ENCODE measurements at regions not wholly inside any gene's neighbourhood (a gene's known extent, or its start where the extent isn't known, plus 50 kb on each side); places are given as distances from the start of the nearest gene placed in this dataset.

- TF ChIP-seq, protein P1, sequence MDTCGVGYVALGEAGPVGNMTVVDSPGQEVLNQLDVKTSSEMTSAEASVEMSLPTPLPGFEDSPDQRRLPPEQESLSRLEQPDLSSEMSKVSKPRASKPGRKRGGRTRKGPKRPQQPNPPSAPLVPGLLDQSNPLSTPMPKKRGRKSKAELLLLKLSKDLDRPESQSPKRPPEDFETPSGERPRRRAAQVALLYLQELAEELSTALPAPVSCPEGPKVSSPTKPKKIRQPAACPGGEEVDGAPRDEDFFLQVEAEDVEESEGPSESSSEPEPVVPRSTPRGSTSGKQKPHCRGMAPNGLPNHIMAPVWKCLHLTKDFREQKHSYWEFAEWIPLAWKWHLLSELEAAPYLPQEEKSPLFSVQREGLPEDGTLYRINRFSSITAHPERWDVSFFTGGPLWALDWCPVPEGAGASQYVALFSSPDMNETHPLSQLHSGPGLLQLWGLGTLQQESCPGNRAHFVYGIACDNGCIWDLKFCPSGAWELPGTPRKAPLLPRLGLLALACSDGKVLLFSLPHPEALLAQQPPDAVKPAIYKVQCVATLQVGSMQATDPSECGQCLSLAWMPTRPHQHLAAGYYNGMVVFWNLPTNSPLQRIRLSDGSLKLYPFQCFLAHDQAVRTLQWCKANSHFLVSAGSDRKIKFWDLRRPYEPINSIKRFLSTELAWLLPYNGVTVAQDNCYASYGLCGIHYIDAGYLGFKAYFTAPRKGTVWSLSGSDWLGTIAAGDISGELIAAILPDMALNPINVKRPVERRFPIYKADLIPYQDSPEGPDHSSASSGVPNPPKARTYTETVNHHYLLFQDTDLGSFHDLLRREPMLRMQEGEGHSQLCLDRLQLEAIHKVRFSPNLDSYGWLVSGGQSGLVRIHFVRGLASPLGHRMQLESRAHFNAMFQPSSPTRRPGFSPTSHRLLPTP (IDR thresholded peaks at IDR 0.05; ENCODE audit: borderline replicate concordance, extremely low read depth, insufficient read length) = no peak
These were observed 437.9 kb downstream of the CSNK1G3 start (continued) for GRCh38 chr5:123949807-123950340.

- no peaks in the 10 kb centered on the region for H3K36me3 ChIP-seq (ENCODE audit: control insufficient read depth, insufficient read depth, low read length)
- CTCF ChIA-PET (ENCODE audit: low intra/inter-chr PET ratio) = no interaction called here
- no peaks in the 10 kb centered on the region for H3K4me1 ChIP-seq (replicated peaks in 1 of 2; ENCODE audit: control insufficient read depth in 2 of 2, insufficient read depth in 2 of 2, low read length in 2 of 2)
- no peaks in the 10 kb centered on the region for H3K9me1 ChIP-seq (ENCODE audit: control insufficient read depth, insufficient read depth, low read length)
- no peak for DNase-seq (ENCODE audit: extremely low read depth in 1 of 4, low spot score in 3 of 4)
- WGBS (ENCODE audit: insufficient coverage, low coverage, missing lambda C conversion rate) = under 1% methylated on average over 28 of the region's 32 CpGs
- TF ChIP-seq L3MBTL2 (IDR thresholded peaks at IDR 0.05) = no peak
- no peak for TF ChIP-seq CBX2 (IDR thresholded peaks at IDR 0.05; ENCODE audit: insufficient read depth, low read length, poor library complexity, severe bottlenecking)
- no peak for TF ChIP-seq CREB3 (tag; conservative IDR thresholded peaks at IDR 0.05; ENCODE audit: low read depth)
- no peaks in the 10 kb centered on the region for H3K27me3 ChIP-seq (ENCODE audit: control insufficient read depth in 2 of 2, insufficient read depth in 2 of 2, low read length in 2 of 2)
- ATAC-seq = no peak
- H3K27ac ChIP-seq (ENCODE audit: extremely low read depth, low read depth, low read length) = no peak overlapping the region
- no peak overlapping the region for H2AFZ ChIP-seq (ENCODE audit: low read depth, low read length)
- no peaks in the 10 kb centered on the region for H4K20me1 ChIP-seq (replicated peaks; ENCODE audit: control insufficient read depth, insufficient read depth, low read length)
- no peak overlapping the region for H3K4me2 ChIP-seq (ENCODE audit: insufficient read depth, low read length)
- no peak overlapping the region for H3K9ac ChIP-seq (ENCODE audit: insufficient read depth in 1 of 2, low read depth in 2 of 2, low read length in 2 of 2)
- FAIRE-seq = no peak
- no peak overlapping the region for H3K4me3 ChIP-seq
- intact Hi-C loops (cut with micrococcal nuclease) (no loop called here), in situ Hi-C loops (cut with MboI) (no loop called here)
- BruUV-seq (replicated peaks) = no TSS peak
- POLR2A ChIA-PET = no interaction called here
- no peaks in the 10 kb centered on the region for H3K9me3 ChIP-seq (replicated peaks; ENCODE audit: control insufficient read depth, insufficient read depth, low read depth, low read length)
- H3K79me2 ChIP-seq (ENCODE audit: control insufficient read depth, insufficient read depth, low read length) = no peaks in the 10 kb centered on the region
These were observed 437.2 kb downstream of the CSNK1G3 start for GRCh38 chr5:123949043-123949804.

Measured in K562 (cell line).